K562 (cell line): ENCODE measurements at regions not wholly inside any gene's neighbourhood (a gene's known extent, or its start where the extent isn't known, plus 50 kb on each side); places are given as distances from the start of the nearest gene placed in this dataset.

Experiments used
- ATAC-seq: fragments of 200-7000 bp; cut with Tn5 transposase; 3 replicates; pipeline ENCODE4 v1.9.1; 2020; ENCODE audit warnings: moderate library complexity
- BruUV-seq: library from RNA; stranded (reverse); fragments of 400-500 nt; replicated peaks from 2 replicates; lab custom pipeline; 2021; lab: Mats Ljungman, UMichigan
- CTCF ChIA-PET: fragments of 300-600 bp; formaldehyde crosslinking; extraction: SDS; loops from one replicate; lab custom pipeline; 2021; ENCODE audit warnings: low intra/inter-chr PET ratio; lab: Yijun Ruan, JAX
- POLR2A ChIA-PET: fragments of 300-600, 350-650 bp; sonication (Branson Sonifier 250); formaldehyde crosslinking; extraction: SDS; loops from one replicate; lab custom pipeline; 2021; ENCODE audit warnings: antibody characterized with exemption, inconsistent platforms; lab: Yijun Ruan, JAX
- DNase-seq, 4 experiments: peaks; one replicate each; pipeline versions ENCODE4 v3.0.0 to v3.0.0-alpha.2; 2011 to 2018; ENCODE audit warnings: low spot score in 3 of 4, mixed read lengths in 3 of 4; ENCODE audit errors: extremely low read depth in 1 of 4
- FAIRE-seq: peaks from 2 replicates; lab custom pipeline; 2011; peaks lifted over from hg19 to GRCh38; lab: Jason Lieb, UNC
- H2AFZ ChIP-seq: 2 replicates; pipeline ENCODE4 v1.6.0; 2011; ENCODE audit warnings: low read depth, low read length, control low read depth, inconsistent platforms
- H3K27ac ChIP-seq: fragments of 200-600 bp; 3 replicates; pipeline ENCODE4 v1.8.0; 2011; ENCODE audit warnings: low read depth, mild to moderate bottlenecking, control low read depth, inconsistent platforms, low read length, moderate library complexity, mixed read lengths; ENCODE audit errors: extremely low read depth
- H3K27me3 ChIP-seq, 2 experiments: fragments of 300-600 bp in 1 of 2; 2 replicates in 1 of 2; 3 replicates in 1 of 2; pipeline versions ENCODE4 v1.6.0 to v1.8.0; 2011; ENCODE audit warnings: inconsistent platforms in 2 of 2, low read length in 2 of 2, mild to moderate bottlenecking in 1 of 2, mixed read lengths in 1 of 2, moderate library complexity in 1 of 2; ENCODE audit not compliant: control insufficient read depth in 2 of 2, insufficient read depth in 2 of 2
- H3K36me3 ChIP-seq: fragments of 300-600 bp; 3 replicates; pipeline ENCODE4 v1.8.0; 2011; ENCODE audit warnings: mild to moderate bottlenecking, low read length, inconsistent platforms; ENCODE audit not compliant: control insufficient read depth, insufficient read depth
- H3K4me1 ChIP-seq, 2 experiments: fragments of 200-600 bp in 1 of 2; replicated peaks in 1 of 2; 2 replicates in 1 of 2; 3 replicates in 1 of 2; pipeline versions ENCODE4 v1.5.1 to v1.8.0; 2011; ENCODE audit warnings: inconsistent platforms in 2 of 2, low read length in 2 of 2, mild to moderate bottlenecking in 1 of 2, mixed read lengths in 1 of 2, moderate library complexity in 1 of 2; ENCODE audit not compliant: control insufficient read depth in 2 of 2, insufficient read depth in 2 of 2
- H3K4me2 ChIP-seq: 2 replicates; pipeline ENCODE4 v1.6.1; 2011; ENCODE audit warnings: low read length, control low read depth, inconsistent platforms, mixed read lengths; ENCODE audit not compliant: insufficient read depth
- H3K4me3 ChIP-seq: fragments of 200-600 bp; sonication (generic), shearing (Covaris generic); 2 replicates; pipeline ENCODE4 v1.5.1; 2016; ENCODE audit warnings: control low read depth, inconsistent platforms
- H3K79me2 ChIP-seq: fragments of 200-600 bp; 3 replicates; pipeline ENCODE4 v1.8.0; 2011; ENCODE audit warnings: low read length, inconsistent platforms; ENCODE audit not compliant: control insufficient read depth, insufficient read depth
- H3K9ac ChIP-seq, 2 experiments: 2 replicates each; pipeline versions ENCODE4 v1.6.0 to v1.6.1; 2011; ENCODE audit warnings: low read depth in 2 of 2, low read length in 2 of 2, control low read depth in 1 of 2, inconsistent platforms in 1 of 2, mild to moderate bottlenecking in 1 of 2, mixed read lengths in 1 of 2; ENCODE audit not compliant: insufficient read depth in 1 of 2
- H3K9me1 ChIP-seq: one replicate; pipeline ENCODE4 v1.6.0; 2011; ENCODE audit warnings: inconsistent platforms, mild to moderate bottlenecking, low read length, moderate library complexity; ENCODE audit not compliant: control insufficient read depth, insufficient read depth
- H3K9me3 ChIP-seq: replicated peaks from 2 replicates; pipeline ENCODE4 v1.5.1; 2011; ENCODE audit warnings: low read depth, low read length, inconsistent platforms; ENCODE audit not compliant: control insufficient read depth, insufficient read depth
- H4K20me1 ChIP-seq: replicated peaks from 2 replicates; pipeline ENCODE4 v1.6.1; 2011; ENCODE audit warnings: low read length, inconsistent platforms, mixed read lengths; ENCODE audit not compliant: control insufficient read depth, insufficient read depth
- CCAR2 ChIP-seq: fragments of 200-400 bp; formaldehyde crosslinking; IDR thresholded peaks from 2 replicates; pipeline ENCODE4 v1.6.1; 2017; ENCODE audit warnings: mild to moderate bottlenecking, low read depth, low read length
- FOXK2 ChIP-seq, 2 experiments: fragments of 450-650 bp; IDR thresholded peaks in 1 of 2; conservative IDR thresholded peaks in 1 of 2; 2 replicates each; pipeline ENCODE4 v1.6.1; 2016; ENCODE audit warnings: low read depth in 2 of 2, mild to moderate bottlenecking in 1 of 2
- GTF2F1 ChIP-seq: IDR thresholded peaks from 2 replicates; pipeline ENCODE4 v1.6.1; 2011; ENCODE audit warnings: low read depth, low read length, improper control_type of control experiment
- RFX1 ChIP-seq: fragments of 450-650 bp; IDR thresholded peaks from 2 replicates; pipeline ENCODE4 v1.6.1; 2016; ENCODE audit warnings: mild to moderate bottlenecking, moderate library complexity
- SOX6 ChIP-seq: fragments of 450-650 bp; IDR thresholded peaks from 2 replicates; pipeline ENCODE4 v1.6.1; 2014; ENCODE audit warnings: mild to moderate bottlenecking
- ZNF695 ChIP-seq: fragments of 450-650 bp; formaldehyde crosslinking; IDR thresholded peaks from 2 replicates; pipeline ENCODE4 v1.4.0; 2020; ENCODE audit warnings: mild to moderate bottlenecking, moderate library complexity
- WGBS: fragments of 100-300 bp; shearing (Covaris generic); methylation state at CpG from one replicate; pipeline ENCODE4 v1.1.6; 2016; ENCODE audit warnings: low coverage, mixed read lengths; ENCODE audit not compliant: insufficient coverage; ENCODE audit errors: missing lambda C conversion rate; 5-methylcytosine and 5-hydroxymethylcytosine counted together
- in situ Hi-C: fragments of 300-500 bp; cut with MboI; formaldehyde crosslinking; loops from 4 replicates; pipeline ENCODE4 v1.15.0; 2018; ENCODE audit warnings: inconsistent platforms, mixed read lengths
- intact Hi-C: fragments of 100-400 bp; cut with micrococcal nuclease; formaldehyde crosslinking; loops from 2 replicates; pipeline ENCODE4 v1.14.2; 2022
- TF ChIP-seq, protein P1 (sequence below): fragments of 450-650 bp; formaldehyde crosslinking; IDR thresholded peaks from 2 replicates; pipeline ENCODE4 v1.4.0; 2022; ENCODE audit warnings: mild to moderate bottlenecking, moderate library complexity

DNA sequence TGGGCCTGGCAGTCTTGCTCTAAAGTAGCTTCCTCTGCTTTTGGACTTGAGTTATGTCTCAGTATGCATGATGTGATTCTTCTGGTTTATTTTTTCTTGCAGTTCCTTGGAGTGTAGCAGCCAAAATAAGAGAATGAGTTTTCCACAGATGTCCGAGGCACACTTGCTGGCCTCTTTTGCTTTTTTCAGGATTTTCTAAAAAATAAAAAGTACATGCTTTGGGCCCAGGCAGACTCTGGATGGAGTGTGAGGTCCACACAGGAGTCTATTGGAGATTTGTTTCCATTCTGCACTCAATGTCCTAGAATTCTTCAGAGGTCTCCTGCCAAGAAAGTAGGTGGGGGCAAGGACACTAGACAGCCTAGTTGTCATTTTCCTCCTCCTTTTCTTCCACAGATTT lies 477.6 kb downstream of the EPM2A start:
- FAIRE-seq (no peak), DNase-seq (no peak), ATAC-seq (no peak)
- in situ Hi-C loops = no loop called here
- 0% methylated on average over 1 of the region's 1 CpG for WGBS
- no peaks in the 10 kb centered on the region for H3K27me3 ChIP-seq
- H3K9me1 ChIP-seq = no peaks in the 10 kb centered on the region
- no peaks in the 10 kb centered on the region for H4K20me1 ChIP-seq
- no peaks in the 10 kb centered on the region for H3K4me1 ChIP-seq
- intact Hi-C loops = no loop called here
- BruUV-seq = no TSS peak
- ChIA-PET POLR2A (interaction anchor here (0.7 kb wide), 1 partner anchor 20 kb away, joined by 3 read pairs; no protein-coding TSS in a partner anchor), CTCF (no interaction called here)
- H3K9ac ChIP-seq = no peak overlapping the region
- H3K9me3 ChIP-seq = no peaks in the 10 kb centered on the region; the same call in 1 of the 2 replicates
- no peak overlapping the region for H3K4me3 ChIP-seq
- H3K36me3 ChIP-seq = no peaks in the 10 kb centered on the region
- H3K79me2 ChIP-seq = no peaks in the 10 kb centered on the region
- no peak overlapping the region for H3K27ac ChIP-seq
- H3K4me2 ChIP-seq = no peak overlapping the region
- TF ChIP-seq SOX6 (no peak), GTF2F1 (no peak), ZNF695 (CRISPR knock-in tag) (no peak), CCAR2 (no peak)
- TF ChIP-seq, protein P1, sequence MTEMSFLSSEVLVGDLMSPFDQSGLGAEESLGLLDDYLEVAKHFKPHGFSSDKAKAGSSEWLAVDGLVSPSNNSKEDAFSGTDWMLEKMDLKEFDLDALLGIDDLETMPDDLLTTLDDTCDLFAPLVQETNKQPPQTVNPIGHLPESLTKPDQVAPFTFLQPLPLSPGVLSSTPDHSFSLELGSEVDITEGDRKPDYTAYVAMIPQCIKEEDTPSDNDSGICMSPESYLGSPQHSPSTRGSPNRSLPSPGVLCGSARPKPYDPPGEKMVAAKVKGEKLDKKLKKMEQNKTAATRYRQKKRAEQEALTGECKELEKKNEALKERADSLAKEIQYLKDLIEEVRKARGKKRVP = no peak
- no peak overlapping the region for H2AFZ ChIP-seq

DNA sequence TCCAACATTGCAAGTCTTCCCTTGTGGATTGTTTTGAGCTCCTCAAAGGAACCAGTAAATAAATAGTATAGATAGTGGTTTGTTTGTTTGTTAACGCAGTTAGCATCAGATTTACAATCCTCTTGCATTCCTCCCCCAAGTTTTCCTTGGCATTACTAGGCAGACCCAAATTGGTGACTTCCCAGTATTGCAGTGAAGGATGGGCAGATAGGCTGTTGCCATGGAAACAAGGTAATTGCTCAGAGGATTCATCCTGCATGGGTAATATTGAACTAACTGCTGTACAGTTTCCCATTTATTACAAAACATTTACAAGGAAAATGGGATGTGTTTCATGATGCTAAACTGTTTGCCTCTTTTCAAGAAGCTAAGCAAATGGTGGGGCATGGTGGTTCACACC lies 477.2 kb downstream of the EPM2A start:
- Histone ChIP-seq H3K9me1 (no peaks in the 10 kb centered on the region), H3K9ac (no peak overlapping the region), H4K20me1 (no peaks in the 10 kb centered on the region), H3K4me3 (no peak overlapping the region), H3K27ac (no peak overlapping the region), H3K36me3 (no peaks in the 10 kb centered on the region), H2AFZ (no peak overlapping the region), H3K9me3 (no peaks in the 10 kb centered on the region; the same call in 1 of the 2 replicates), H3K4me2 (no peak overlapping the region), H3K4me1 (no peaks in the 10 kb centered on the region), H3K27me3 (no peaks in the 10 kb centered on the region), H3K79me2 (no peaks in the 10 kb centered on the region)
- ChIA-PET CTCF (no interaction called here), POLR2A (interaction anchor here (0.7 kb wide), 1 partner anchor 21 kb away, joined by 3 read pairs; no protein-coding TSS in a partner anchor)
- ATAC-seq (no peak), DNase-seq (no peak), FAIRE-seq (no peak)
- in situ Hi-C loops = no loop called here
- no peak for TF ChIP-seq FOXK2 (conservative IDR thresholded peaks at IDR 0.05 in 1 of 2, IDR thresholded peaks at IDR 0.05 in 1 of 2; ENCODE audit: low read depth in 2 of 2)
- peak; percentile 61 for TF ChIP-seq RFX1
- WGBS = 0% methylated on average over 1 of the region's 1 CpG
- no TSS peak for BruUV-seq
- intact Hi-C loops = no loop called here
